ENCODE measurements at regions not wholly inside any gene's neighbourhood (a gene's known extent, or its start where the extent isn't known, plus 50 kb on each side); places are given as distances from the start of the nearest gene placed in this dataset.

DNA sequence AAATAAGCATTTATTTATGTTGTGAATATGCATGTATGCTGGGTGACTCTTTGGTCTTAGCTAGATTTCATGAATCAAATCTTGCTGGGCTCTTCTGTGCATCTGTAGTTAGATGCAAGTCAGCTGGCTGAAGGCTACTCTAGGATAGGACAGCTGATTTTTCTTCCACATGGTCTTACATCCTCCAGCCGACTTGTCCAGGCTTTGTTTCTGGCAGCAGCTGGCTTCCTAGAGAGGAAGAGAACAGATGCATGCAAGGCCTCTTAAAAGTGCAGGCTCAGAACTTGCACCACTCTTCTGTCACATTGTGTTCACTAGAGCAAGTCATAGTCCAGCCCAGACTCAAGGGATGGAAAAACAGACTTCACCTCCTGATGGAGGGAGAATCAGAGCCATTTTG, 435.4 kb upstream of the STXBP6 start:
- TF ChIP-seq GATA3 (IDR thresholded peaks at IDR 0.05; ENCODE audit: low read depth, low read length) (no peak), GATA2 (IDR thresholded peaks at IDR 0.05; ENCODE audit: low read depth, low read length) (no peak)
